ENCODE measurements at regions not wholly inside any gene's neighbourhood (a gene's known extent, or its start where the extent isn't known, plus 50 kb on each side); places are given as distances from the start of the nearest gene placed in this dataset.

DNA sequence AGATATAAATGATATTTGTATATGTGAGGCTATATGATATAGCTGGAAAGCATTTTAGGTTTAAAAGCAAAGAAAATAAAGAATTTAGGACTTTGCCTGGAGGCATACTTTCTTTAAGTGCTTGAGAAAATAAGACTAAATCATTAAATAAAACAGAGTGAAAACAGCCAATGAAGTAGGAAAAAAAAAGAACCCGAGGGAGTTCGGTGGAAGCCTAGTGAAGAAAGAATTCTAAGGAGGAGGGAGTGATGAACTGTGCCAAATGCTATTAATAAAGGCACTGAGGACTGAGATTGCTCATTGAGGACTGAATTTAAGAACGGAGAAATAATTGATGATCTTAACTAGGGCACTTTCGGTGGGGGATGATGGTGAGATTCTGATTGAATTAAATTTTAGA, 573.5 kb downstream of the DSC3 start:
- Histone ChIP-seq H3K23me2 (ENCODE audit: insufficient read length, low read depth, low read length, poor library complexity, severe bottlenecking) (no peaks in the 10 kb centered on the region), H2BK120ac (ENCODE audit: low read depth, low read length, poor library complexity, severe bottlenecking) (no peak overlapping the region), H3K4me2 (ENCODE audit: insufficient read depth, insufficient read length, low read length) (no peak overlapping the region), H3T11ph (ENCODE audit: low read length) (no peak overlapping the region), H2BK20ac (ENCODE audit: low read depth, low read length, poor library complexity, severe bottlenecking) (no peak overlapping the region), H4K8ac (replicated peaks; ENCODE audit: insufficient read length, low read depth, low read length) (no peak overlapping the region), H3K4ac (ENCODE audit: low read depth, low read length) (no peak overlapping the region), H2BK12ac (ENCODE audit: insufficient read length, low read depth, low read length) (no peak overlapping the region), H2BK5ac (ENCODE audit: insufficient read length, low read length) (no peak overlapping the region), H4K20me1 (ENCODE audit: control insufficient read depth, insufficient read depth, insufficient read length) (no peaks in the 10 kb centered on the region), H3K9me3 (ENCODE audit: control insufficient read depth, low read depth, low read length) (no peaks in the 10 kb centered on the region), H4K91ac (ENCODE audit: insufficient read length, low read depth, low read length) (no peak overlapping the region), H3K4me1 (ENCODE audit: insufficient read depth, low read length) (no peaks in the 10 kb centered on the region), H4K5ac (ENCODE audit: insufficient read length, low read depth, low read length) (no peak overlapping the region), H2AFZ (ENCODE audit: low read length) (no peak overlapping the region), H3K14ac (ENCODE audit: insufficient read depth, low read length) (no peak overlapping the region), H3K18ac (ENCODE audit: insufficient read length, low read depth, low read length) (no peak overlapping the region), H3K27me3 (ENCODE audit: insufficient read depth, low read length) (no peaks in the 10 kb centered on the region), H3K27ac (ENCODE audit: insufficient read length, low read depth, low read length) (no peak overlapping the region), H3K9ac (ENCODE audit: extremely low read depth, insufficient read length, low read length) (no peak overlapping the region), H3K79me2 (ENCODE audit: insufficient read depth, low read length) (no peaks in the 10 kb centered on the region), H3K23ac (ENCODE audit: insufficient read length, low read depth, low read length) (no peak overlapping the region), H3K79me1 (ENCODE audit: insufficient read depth, low read depth, low read length, poor library complexity, severe bottlenecking) (no peaks in the 10 kb centered on the region), H3K56ac (ENCODE audit: insufficient read length, low read depth, low read length) (no peak overlapping the region), H2BK15ac (ENCODE audit: low read depth, low read length) (no peak overlapping the region), H2AK5ac (ENCODE audit: insufficient read length, low read length) (no peak overlapping the region)
- Mint-ChIP-seq H3K9me3 (no peaks in the 10 kb centered on the region), H3K4me3 (no peak overlapping the region), H3K27me3 (ENCODE audit: low read depth) (no peaks in the 10 kb centered on the region), H3K36me3 (ENCODE audit: insufficient read depth in 1 of 3, low read depth in 3 of 3) (no peaks in the 10 kb centered on the region), H3K4me1 (no peaks in the 10 kb centered on the region), H3K27ac (no peak overlapping the region)
- no peak for DNase-seq
- TF ChIP-seq, protein P1, sequence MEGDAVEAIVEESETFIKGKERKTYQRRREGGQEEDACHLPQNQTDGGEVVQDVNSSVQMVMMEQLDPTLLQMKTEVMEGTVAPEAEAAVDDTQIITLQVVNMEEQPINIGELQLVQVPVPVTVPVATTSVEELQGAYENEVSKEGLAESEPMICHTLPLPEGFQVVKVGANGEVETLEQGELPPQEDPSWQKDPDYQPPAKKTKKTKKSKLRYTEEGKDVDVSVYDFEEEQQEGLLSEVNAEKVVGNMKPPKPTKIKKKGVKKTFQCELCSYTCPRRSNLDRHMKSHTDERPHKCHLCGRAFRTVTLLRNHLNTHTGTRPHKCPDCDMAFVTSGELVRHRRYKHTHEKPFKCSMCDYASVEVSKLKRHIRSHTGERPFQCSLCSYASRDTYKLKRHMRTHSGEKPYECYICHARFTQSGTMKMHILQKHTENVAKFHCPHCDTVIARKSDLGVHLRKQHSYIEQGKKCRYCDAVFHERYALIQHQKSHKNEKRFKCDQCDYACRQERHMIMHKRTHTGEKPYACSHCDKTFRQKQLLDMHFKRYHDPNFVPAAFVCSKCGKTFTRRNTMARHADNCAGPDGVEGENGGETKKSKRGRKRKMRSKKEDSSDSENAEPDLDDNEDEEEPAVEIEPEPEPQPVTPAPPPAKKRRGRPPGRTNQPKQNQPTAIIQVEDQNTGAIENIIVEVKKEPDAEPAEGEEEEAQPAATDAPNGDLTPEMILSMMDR (conservative IDR thresholded peaks at IDR 0.05): no peak
- no CpG with 5 or more reads among the region's 4 CpGs for WGBS (ENCODE audit: extremely low coverage, insufficient read length, low lambda C conversion rate)
